ENCODE measurements at regions not wholly inside any gene's neighbourhood (a gene's known extent, or its start where the extent isn't known, plus 50 kb on each side); places are given as distances from the start of the nearest gene placed in this dataset.
"Not testable (repeated sequence)": the region's sequence is repeated elsewhere in the genome, so short reads cannot be mapped to it uniquely, and the experiment has no call there.

- DNase-seq (ENCODE audit: extremely low read depth in 1 of 2, low read depth in 1 of 2), result no peak
Measured at GRCh38 chr1:101409102-101409501, 172.3 kb downstream of the S1PR1 start.

DNA sequence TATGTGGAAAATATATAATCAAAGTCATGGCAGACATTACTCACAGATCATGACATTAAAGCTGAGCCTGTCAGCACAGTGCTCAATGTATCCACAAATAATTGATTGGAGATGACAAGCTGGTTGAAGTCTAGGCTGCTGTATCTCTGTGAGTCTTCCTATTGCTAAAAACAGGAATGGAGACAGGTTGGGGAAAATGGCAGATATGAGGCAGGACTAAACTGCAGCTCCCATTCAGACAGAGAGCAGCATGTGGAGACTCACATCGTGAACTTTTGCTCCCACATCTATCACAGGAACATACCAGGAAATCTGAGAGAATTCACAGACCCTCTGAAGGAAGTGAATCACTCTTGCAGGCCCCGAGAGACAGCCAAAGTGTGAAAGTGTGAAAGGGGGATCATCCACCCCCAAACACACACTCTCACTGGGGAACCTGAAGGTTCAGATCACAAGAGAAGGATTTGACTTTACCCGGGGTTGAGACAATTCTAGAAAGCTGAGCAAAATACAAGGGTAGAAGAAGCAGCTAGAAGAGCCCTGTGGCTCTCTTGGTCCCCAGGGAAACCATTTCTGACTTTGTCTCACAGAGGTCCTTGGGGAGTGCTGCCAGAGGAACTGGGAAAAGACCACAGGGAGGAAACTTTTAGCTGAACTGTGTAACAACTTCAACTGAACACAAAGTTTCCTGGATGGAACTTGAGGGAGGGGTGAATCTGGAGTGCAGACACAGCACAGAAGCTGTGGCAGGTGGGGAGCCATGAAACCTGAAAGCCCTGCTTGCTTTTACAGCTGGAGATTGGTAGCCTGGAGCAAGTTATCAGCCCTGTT lies 173.4 kb downstream of the S1PR1 start:
- peak in 1 of 2 donors; percentile 3 for DNase-seq (ENCODE audit: extremely low read depth in 1 of 2, low read depth in 1 of 2)

- DNase-seq (ENCODE audit: extremely low read depth in 1 of 2, low read depth in 1 of 2), result no peak
Measured at GRCh38 chr1:101420406-101420805, 183.6 kb downstream of the S1PR1 start.

DNA sequence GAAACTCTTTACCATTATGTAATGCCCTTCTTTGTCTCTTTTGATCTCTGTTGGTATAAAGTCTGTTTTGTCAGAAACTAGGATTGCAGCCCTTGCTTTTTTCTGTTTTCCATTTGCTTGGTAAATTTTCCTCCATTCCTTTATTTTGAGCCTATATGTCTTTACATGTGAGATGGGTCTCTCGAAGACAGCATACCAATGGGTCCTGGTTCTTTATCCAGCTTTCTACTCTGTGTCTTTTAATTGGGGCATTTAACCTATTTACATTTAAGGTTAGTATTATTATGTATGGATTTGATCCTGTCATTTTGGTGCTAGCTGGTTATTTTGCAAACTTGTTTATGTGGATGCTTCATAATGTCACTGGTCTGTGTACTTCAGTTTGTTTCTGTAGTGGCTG lies 191.3 kb downstream of the S1PR1 start:
- not testable (repeated sequence) for DNase-seq (ENCODE audit: extremely low read depth in 1 of 2, low read depth in 1 of 2)

DNA sequence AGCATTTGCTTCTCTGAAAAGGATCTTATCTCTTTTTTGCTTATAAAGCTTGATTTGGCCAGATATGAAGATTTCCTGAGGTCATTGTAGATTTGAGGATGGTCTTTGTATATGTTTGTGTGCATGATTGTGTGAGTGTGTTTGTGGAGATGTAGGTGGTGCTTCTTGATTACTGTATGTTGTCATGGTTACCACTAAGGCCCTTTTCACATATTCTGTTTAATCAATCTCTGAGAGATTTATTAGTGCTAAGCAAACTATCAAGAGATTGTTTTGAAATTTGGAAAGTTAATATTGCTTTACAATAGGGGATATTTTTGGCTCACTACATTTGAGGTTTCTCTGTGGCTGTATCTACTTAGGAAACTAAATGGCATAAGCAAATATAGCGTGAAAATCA lies 191.7 kb downstream of the S1PR1 start:
- no peak for DNase-seq (ENCODE audit: extremely low read depth in 1 of 2, low read depth in 1 of 2)

DNA sequence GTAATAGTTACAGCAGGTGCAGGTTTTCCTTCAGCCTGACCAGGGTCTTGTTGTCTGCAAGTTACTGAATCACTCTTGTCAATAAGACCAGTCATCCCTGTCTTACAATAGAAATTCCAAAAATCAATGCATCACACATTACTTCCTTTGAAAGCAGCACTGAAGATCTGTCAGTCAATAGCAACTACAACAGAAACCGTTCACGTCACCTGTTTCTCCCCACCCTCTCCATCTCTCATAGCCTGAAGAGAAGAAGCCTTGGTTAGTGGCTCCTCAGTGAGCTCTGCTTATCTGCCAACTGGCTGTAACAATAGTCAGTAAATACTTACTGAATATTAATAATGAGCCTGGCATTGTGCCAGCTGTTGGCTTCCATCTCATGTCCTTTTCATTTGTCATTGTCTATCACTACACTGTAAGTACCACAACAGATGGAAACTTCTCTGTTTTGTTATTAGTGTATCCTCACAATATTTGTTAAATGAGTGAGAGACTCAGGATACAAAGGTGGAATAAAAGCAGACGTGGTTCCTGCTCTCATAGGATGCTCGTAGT lies 195.2 kb downstream of the S1PR1 start:
- no peak for DNase-seq (ENCODE audit: extremely low read depth in 1 of 2, low read depth in 1 of 2)

DNA sequence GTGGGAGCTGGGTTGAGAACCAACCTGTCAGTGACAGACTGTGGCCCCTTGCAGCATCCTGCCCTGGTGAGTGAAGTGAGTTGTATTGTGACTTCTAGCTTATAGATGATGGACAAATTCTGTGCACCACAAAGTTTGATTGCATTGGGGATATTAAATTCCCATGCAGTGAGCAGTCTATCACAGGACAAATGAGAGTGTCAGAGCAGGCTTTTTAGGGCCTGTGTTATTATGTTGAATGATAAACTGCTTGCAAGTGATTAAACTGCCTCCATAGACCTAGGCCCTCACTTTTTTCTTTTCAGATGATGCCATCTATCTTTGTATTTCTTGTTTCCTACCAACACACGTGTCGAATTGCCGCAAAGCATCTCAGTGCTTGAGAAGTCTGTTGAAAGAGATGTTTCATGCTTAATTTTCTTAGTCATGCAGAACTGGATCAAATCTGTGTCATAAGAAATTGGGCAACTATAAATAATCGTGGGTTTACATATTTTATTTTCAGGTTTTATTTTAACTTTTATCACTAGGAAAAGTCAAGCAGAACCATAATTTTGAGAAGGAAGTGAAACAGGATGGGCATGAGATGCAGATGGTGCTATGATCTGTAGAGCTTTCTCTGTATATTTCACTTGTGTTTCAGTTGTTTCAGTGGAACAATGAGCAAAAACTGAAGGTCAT lies 199.2 kb downstream of the S1PR1 start:
- no peak for DNase-seq (ENCODE audit: extremely low read depth in 1 of 2, low read depth in 1 of 2)

DNA sequence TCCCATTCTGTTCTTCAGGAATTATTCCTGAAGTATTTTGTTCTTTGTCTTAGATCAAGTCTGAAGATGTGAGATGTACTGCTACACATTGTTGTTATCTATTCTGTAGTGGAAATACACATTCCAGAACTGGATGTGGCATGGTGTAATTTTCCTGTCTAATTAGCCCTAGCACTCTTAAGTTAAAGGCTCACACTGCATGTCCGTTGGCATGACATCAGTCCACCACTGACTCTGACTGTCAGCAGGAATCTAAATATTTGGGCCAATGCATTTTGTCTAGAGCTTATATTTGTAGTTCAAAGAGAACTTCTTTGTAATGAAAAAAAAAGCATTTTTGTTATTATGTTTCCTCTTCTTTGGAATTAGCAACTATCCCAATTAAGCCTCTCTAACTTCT lies 201.0 kb downstream of the S1PR1 start:
- no peak for DNase-seq (ENCODE audit: extremely low read depth in 1 of 2, low read depth in 1 of 2)

GRCh38 chr1:101438359-101438758 lies 201.5 kb downstream of the S1PR1 start:
- DNase-seq (ENCODE audit: extremely low read depth in 1 of 2, low read depth in 1 of 2), result no peak

GRCh38 chr1:101440485-101440884 lies 203.7 kb downstream of the S1PR1 start:
- no peak for DNase-seq (ENCODE audit: extremely low read depth in 1 of 2, low read depth in 1 of 2)

GRCh38 chr1:101444381-101444780 lies 207.6 kb downstream of the S1PR1 start:
- no peak for DNase-seq (ENCODE audit: extremely low read depth in 1 of 2, low read depth in 1 of 2)

DNA sequence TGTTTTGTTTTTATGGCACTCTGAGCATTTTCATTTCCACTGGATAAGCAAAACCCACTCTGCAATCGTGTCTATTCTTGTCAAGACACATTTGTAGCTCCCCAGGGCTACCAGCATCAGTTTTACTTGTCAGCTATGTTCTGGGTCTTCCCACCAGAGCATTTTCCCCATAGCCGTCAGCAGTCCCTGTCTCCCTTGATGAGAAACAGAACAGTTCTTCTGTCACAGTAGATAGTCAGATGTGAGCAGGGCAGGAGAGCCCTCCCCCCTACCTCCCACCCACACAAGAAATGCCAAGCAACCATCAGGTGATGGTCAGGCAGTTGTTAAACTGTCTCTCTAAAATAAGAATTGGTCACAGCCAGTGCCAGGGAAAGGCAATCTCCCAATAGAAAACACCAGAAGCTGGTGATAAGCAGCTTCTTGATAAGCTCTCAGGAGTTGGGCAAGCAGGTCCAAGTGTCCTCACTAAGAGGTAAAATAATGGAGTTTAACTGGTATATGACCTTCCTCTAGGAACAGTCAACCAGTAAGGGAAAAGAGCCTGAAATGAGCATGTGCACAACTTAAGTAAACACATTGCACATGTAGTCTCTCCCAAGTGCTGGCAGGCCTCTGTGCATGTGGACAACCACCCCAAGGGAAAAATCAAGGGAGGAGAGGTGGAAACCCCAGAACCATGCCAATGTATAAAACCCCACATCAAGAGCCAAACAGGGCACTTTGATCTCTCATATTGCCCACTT lies 208.2 kb downstream of the S1PR1 start:
- DNase-seq (ENCODE audit: extremely low read depth in 1 of 2, low read depth in 1 of 2), result no peak

DNA sequence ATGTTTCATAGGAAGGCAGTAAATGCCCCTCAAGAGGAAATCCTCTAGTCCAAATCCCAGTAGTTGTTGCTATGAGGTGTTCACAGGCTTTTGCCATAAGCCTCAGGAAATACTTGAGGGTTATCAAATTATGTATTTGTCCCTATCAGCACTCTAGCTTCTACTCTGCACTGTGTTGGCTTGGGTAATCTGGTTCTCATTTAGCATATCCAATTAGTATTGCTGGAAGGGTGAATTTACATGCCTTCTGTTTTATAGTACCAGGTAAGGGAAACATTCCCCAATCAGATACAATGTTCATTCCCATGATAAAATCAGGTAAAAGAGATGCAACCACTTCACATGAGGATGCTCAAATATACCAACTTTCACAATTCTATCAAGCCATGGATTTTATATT lies 211.2 kb downstream of the S1PR1 start:
- DNase-seq (ENCODE audit: extremely low read depth in 1 of 2, low read depth in 1 of 2), result no peak

GRCh38 chr1:101450691-101451090 lies 213.9 kb downstream of the S1PR1 start:
- DNase-seq (ENCODE audit: extremely low read depth in 1 of 2, low read depth in 1 of 2), result not testable (repeated sequence)

- DNase-seq (ENCODE audit: extremely low read depth in 1 of 2, low read depth in 1 of 2), result no peak
Measured at GRCh38 chr1:101451888-101452287, 215.1 kb downstream of the S1PR1 start.

- no peak for DNase-seq (ENCODE audit: extremely low read depth in 1 of 2, low read depth in 1 of 2)
Measured at GRCh38 chr1:101452825-101453224, 216.0 kb downstream of the S1PR1 start.

- no peak for DNase-seq (ENCODE audit: extremely low read depth in 1 of 2, low read depth in 1 of 2)
Measured at GRCh38 chr1:101453844-101454243, 217.0 kb downstream of the S1PR1 start.

- DNase-seq (ENCODE audit: extremely low read depth in 1 of 2, low read depth in 1 of 2), result no peak
Measured at GRCh38 chr1:101455166-101455565, 218.3 kb downstream of the S1PR1 start.

DNA sequence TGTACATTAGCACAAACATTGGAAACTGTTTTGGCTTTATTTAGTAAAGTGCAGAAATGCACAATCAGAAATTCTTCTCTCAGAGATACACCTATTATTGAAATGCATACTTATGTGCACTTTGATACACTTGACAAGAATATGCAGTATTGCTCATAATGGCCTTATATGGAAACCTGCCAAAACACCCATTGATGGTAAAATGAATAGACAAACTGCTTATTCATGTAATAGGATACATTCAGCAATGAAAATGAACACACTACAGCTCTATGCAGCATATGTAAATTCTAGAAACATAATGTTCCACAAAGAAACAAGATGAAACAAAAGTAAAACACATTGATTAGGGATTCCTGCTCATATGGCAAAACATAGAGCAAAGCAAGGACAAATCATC lies 223.9 kb downstream of the S1PR1 start:
- DNase-seq (ENCODE audit: extremely low read depth in 1 of 2, low read depth in 1 of 2), result no peak

- DNase-seq (ENCODE audit: extremely low read depth in 1 of 2, low read depth in 1 of 2), result no peak
Measured at GRCh38 chr1:101463195-101463594, 226.4 kb downstream of the S1PR1 start.

GRCh38 chr1:101465941-101466340 lies 229.1 kb downstream of the S1PR1 start:
- DNase-seq (ENCODE audit: extremely low read depth in 1 of 2, low read depth in 1 of 2), result no peak

Measured in stimulated activated CD8-positive, alpha-beta memory T cell treated with anti-CD3 and anti-CD28 coated beads, Interleukin-7, amount 100 ng/mL, for 48 hours (primary cell).